NCI-H1048 (cell line): ENCODE measurements at regions not wholly inside any gene's neighbourhood (a gene's known extent, or its start where the extent isn't known, plus 50 kb on each side); places are given as distances from the start of the nearest gene placed in this dataset.
"Not testable (repeated sequence)": the region's sequence is repeated elsewhere in the genome, so short reads cannot be mapped to it uniquely, and the experiment has no call there.

Experiments used
- DNase-seq: peaks from one replicate; lab custom pipeline; 2025; lab: John Stamatoyannopoulos, UW

GRCh38 chr5:15021266-15022046 is 149.9 kb upstream of the ANKH start:
- DNase-seq: no peak

GRCh38 chr5:15020736-15021135 is 149.2 kb upstream of the ANKH start:
- DNase-seq: no peak

GRCh38 chr5:15014809-15015208 is 143.2 kb upstream of the ANKH start:
- DNase-seq: no peak

- DNase-seq: peak; percentile 31
Measured at GRCh38 chr5:15013654-15014463, 142.3 kb upstream of the ANKH start.

GRCh38 chr5:15012061-15012460 is 140.5 kb upstream of the ANKH start:
- DNase-seq: no peak

- DNase-seq: no peak
Measured at GRCh38 chr5:15010936-15011335, 139.4 kb upstream of the ANKH start.

- peak; percentile 53 for DNase-seq
Measured at GRCh38 chr5:15009420-15009819, 137.8 kb upstream of the ANKH start.

- no peak for DNase-seq
Measured at GRCh38 chr5:15008921-15009320, 137.3 kb upstream of the ANKH start.

GRCh38 chr5:15008476-15008875 is 136.9 kb upstream of the ANKH start:
- DNase-seq: no peak

GRCh38 chr5:15007646-15008045 is 136.1 kb upstream of the ANKH start:
- no peak for DNase-seq

- no peak for DNase-seq
Measured at GRCh38 chr5:15004506-15004905, 132.9 kb upstream of the ANKH start.

- peak; percentile 60 for DNase-seq
Measured at GRCh38 chr5:15003511-15003920, 131.9 kb upstream of the ANKH start.

- no peak for DNase-seq
Measured at GRCh38 chr5:15002791-15003190, 131.2 kb upstream of the ANKH start.

- no peak for DNase-seq
Measured at GRCh38 chr5:15002173-15002572, 130.6 kb upstream of the ANKH start.

- DNase-seq: no peak
Measured at GRCh38 chr5:15001517-15001916, 129.9 kb upstream of the ANKH start.

GRCh38 chr5:14998491-14998890 is 126.9 kb upstream of the ANKH start:
- no peak for DNase-seq

GRCh38 chr5:14996997-14997396 is 125.4 kb upstream of the ANKH start:
- DNase-seq: no peak

GRCh38 chr5:14995229-14995628 is 123.7 kb upstream of the ANKH start:
- DNase-seq: no peak

GRCh38 chr5:14993459-14994133 is 122.0 kb upstream of the ANKH start:
- DNase-seq: not testable (repeated sequence)

- not testable (repeated sequence) for DNase-seq
Measured at GRCh38 chr5:14992751-14993458, 121.3 kb upstream of the ANKH start.

- DNase-seq: no peak
Measured at GRCh38 chr5:14988223-14988622, 116.6 kb upstream of the ANKH start.

- DNase-seq: no peak
Measured at GRCh38 chr5:14986413-14986812, 114.8 kb upstream of the ANKH start.
